HepG2 (cell line): ENCODE measurements at regions not wholly inside any gene's neighbourhood (a gene's known extent, or its start where the extent isn't known, plus 50 kb on each side); places are given as distances from the start of the nearest gene placed in this dataset.

ENCODE experiments used
- CEBPB ChIP-seq: IDR thresholded peaks from 2 replicates; pipeline ENCODE4 v1.6.1; 2011; ENCODE audit warnings: low read depth, low read length, improper control_type of control experiment, borderline replicate concordance
- EZH2 ChIP-seq: conservative IDR thresholded peaks from 2 replicates; pipeline ENCODE4 v1.6.1; 2012; ENCODE audit warnings: mild to moderate bottlenecking, low read depth, low read length, moderate library complexity
- GTF2F1 ChIP-seq: fragments of 150-350 bp; IDR thresholded peaks from 2 replicates; pipeline ENCODE4 v1.6.1; 2014; ENCODE audit warnings: low read length
- KAT7 ChIP-seq: IDR thresholded peaks from 2 replicates; pipeline ENCODE4 v1.6.1; 2018; ENCODE audit warnings: borderline replicate concordance, missing compliant biosample characterization
- KLF16 ChIP-seq, 2 experiments: sonication (generic) in 1 of 2; formaldehyde crosslinking in 1 of 2; IDR thresholded peaks; 2 replicates each; pipeline versions ENCODE4 v1.6.1 to v1.8.0; 2016 to 2023; ENCODE audit warnings: missing genetic modification reagents in 2 of 2, missing compliant biosample characterization in 1 of 2
- MAFK ChIP-seq, 2 experiments: IDR thresholded peaks in 1 of 2; conservative IDR thresholded peaks in 1 of 2; 2 replicates each; pipeline ENCODE4 v1.6.1; 2011; ENCODE audit warnings: improper control_type of control experiment in 2 of 2, low read length in 2 of 2
- MAX ChIP-seq: IDR thresholded peaks from 2 replicates; pipeline ENCODE4 v1.6.1; 2012; ENCODE audit warnings: inconsistent platforms
- MTA1 ChIP-seq: sonication (generic); formaldehyde crosslinking; IDR thresholded peaks from 2 replicates; pipeline ENCODE4 v1.4.0; 2020; ENCODE audit warnings: missing genetic modification reagents, mild to moderate bottlenecking, borderline replicate concordance
- NFYB ChIP-seq: sonication (generic); formaldehyde crosslinking; IDR thresholded peaks from 2 replicates; pipeline ENCODE4 v1.4.0; 2020; ENCODE audit warnings: missing genetic modification reagents
- NR2F1 ChIP-seq, 2 experiments: fragments of 450-650 bp in 1 of 2; formaldehyde crosslinking in 1 of 2; IDR thresholded peaks; 2 replicates each; pipeline versions ENCODE4 v1.5.0 to v1.6.1; 2016 to 2020; ENCODE audit warnings: mild to moderate bottlenecking in 1 of 2, missing compliant biosample characterization in 1 of 2, missing genetic modification reagents in 1 of 2, moderate library complexity in 1 of 2
- PAXIP1 ChIP-seq: sonication (generic); formaldehyde crosslinking; conservative IDR thresholded peaks from 2 replicates; pipeline ENCODE4 v1.4.0; 2020; ENCODE audit warnings: mild to moderate bottlenecking, missing genetic modification reagents, moderate library complexity
- PRDM10 ChIP-seq: sonication (generic); formaldehyde crosslinking; IDR thresholded peaks from 2 replicates; pipeline ENCODE4 v1.4.0; 2020; ENCODE audit warnings: low read depth, missing genetic modification reagents
- RFX5 ChIP-seq: IDR thresholded peaks from 2 replicates; pipeline ENCODE4 v1.6.1; 2011; ENCODE audit warnings: low read depth, low read length, improper control_type of control experiment
- SALL2 ChIP-seq: sonication (generic); formaldehyde crosslinking; IDR thresholded peaks from 2 replicates; pipeline ENCODE4 v1.8.1; 2023; ENCODE audit warnings: mild to moderate bottlenecking, missing genetic modification reagents, inconsistent platforms

GRCh38 chr2:184039493-184039892, 558.8 kb upstream of the ZNF804A start:
- no peak for TF ChIP-seq NFYB (CRISPR knock-in tag)
- TF ChIP-seq EZH2 = no peak
- no peak for TF ChIP-seq MAX
- TF ChIP-seq MTA1 (CRISPR knock-in tag) = no peak
- no peak for TF ChIP-seq NR2F1 (CRISPR knock-in tag; IDR thresholded peaks at IDR 0.05)
- TF ChIP-seq KAT7 = no peak
- no peak for TF ChIP-seq CEBPB
- TF ChIP-seq MAFK (conservative IDR thresholded peaks at IDR 0.05 in 1 of 2, IDR thresholded peaks at IDR 0.05 in 1 of 2; ENCODE audit: low read length in 2 of 2) = no peak
- no peak for TF ChIP-seq PRDM10 (CRISPR knock-in tag)
- TF ChIP-seq GTF2F1 = no peak
- TF ChIP-seq KLF16 (CRISPR knock-in tag; IDR thresholded peaks at IDR 0.05) = no peak
- TF ChIP-seq PAXIP1 = no peak
- TF ChIP-seq RFX5 = no peak
- no peak for TF ChIP-seq SALL2 (CRISPR knock-in tag)
